ENCODE measurements at regions not wholly inside any gene's neighbourhood (a gene's known extent, or its start where the extent isn't known, plus 50 kb on each side); places are given as distances from the start of the nearest gene placed in this dataset.

GRCh38 chr20:57891014-57891413, 181.2 kb upstream of the PMEPA1 start:
- Histone ChIP-seq H3K4me1 (ENCODE audit: control insufficient read depth, extremely low read depth, insufficient read depth, low read length) (no peaks in the 10 kb centered on the region), H3K79me2 (ENCODE audit: control insufficient read depth, insufficient read depth, low read length) (no peaks in the 10 kb centered on the region), H3K9me1 (replicated peaks; ENCODE audit: control insufficient read depth, extremely low read depth, insufficient read depth, low read length) (no peaks in the 10 kb centered on the region), H2AFZ (ENCODE audit: low read depth, low read length) (no peak overlapping the region), H3K4me2 (ENCODE audit: insufficient read depth, low read length) (no peak overlapping the region), H3K27ac (ENCODE audit: insufficient read depth, low read depth, low read length) (no peak overlapping the region), H3K36me3 (ENCODE audit: control insufficient read depth in 2 of 2, extremely low read depth in 1 of 2, insufficient read depth in 2 of 2, low read length in 2 of 2) (no peaks in the 10 kb centered on the region), H4K20me1 (replicated peaks; ENCODE audit: control insufficient read depth, extremely low read depth, insufficient read depth, low read length) (no peaks in the 10 kb centered on the region), H3K4me3 (replicated peaks in 1 of 3; ENCODE audit: insufficient read depth in 1 of 3, low read depth in 1 of 3, low read length in 3 of 3) (no peak overlapping the region), H3K27me3 (ENCODE audit: control insufficient read depth in 2 of 2, insufficient read depth in 2 of 2, low read length in 2 of 2) (no peaks in the 10 kb centered on the region), H3K9me3 (replicated peaks; ENCODE audit: control insufficient read depth, insufficient read depth, low read length) (no peaks in the 10 kb centered on the region), H3K9ac (replicated peaks; ENCODE audit: extremely low read depth, insufficient read depth, low read length) (no peak overlapping the region)
- ChIA-PET CTCF (no interaction called here), POLR2A (no interaction called here)
- TF ChIP-seq CTCF (IDR thresholded peaks at IDR 0.05; ENCODE audit: extremely low read depth in 1 of 2, insufficient read depth in 1 of 2, low read depth in 1 of 2, low read length in 2 of 2) (no peak), MAX (IDR thresholded peaks at IDR 0.05; ENCODE audit: insufficient read depth, insufficient read length) (no peak), GATA2 (IDR thresholded peaks at IDR 0.05; ENCODE audit: insufficient read depth, insufficient read length, low read depth, low read length) (no peak), POLR2A (IDR thresholded peaks at IDR 0.05; ENCODE audit: low read depth, low read length) (no peak), POLR2AphosphoS5 (IDR thresholded peaks at IDR 0.05; ENCODE audit: insufficient read depth, low read depth, low read length) (no peak), EZH2 (IDR thresholded peaks at IDR 0.05; ENCODE audit: borderline replicate concordance, low read depth, low read length, severe bottlenecking) (no peak), MYC (IDR thresholded peaks at IDR 0.05; ENCODE audit: low read depth, low read length) (no peak), JUN (IDR thresholded peaks at IDR 0.05; ENCODE audit: borderline replicate concordance, insufficient read depth, insufficient read length, low read depth) (no peak), FOS (IDR thresholded peaks at IDR 0.05; ENCODE audit: borderline replicate concordance, insufficient read depth, low read length) (no peak)
- no peak for FAIRE-seq
- intact Hi-C loops (cut with micrococcal nuclease): no loop called here
- no peak for DNase-seq (ENCODE audit: low read depth, low spot score)
- BruUV-seq (replicated peaks): no TSS peak
- dilution Hi-C loops (cut with MboI; ENCODE audit: extremely low pct_ligation_motif_present, low sequenced_read_pairs): no loop called here
